HFF-Myc (cell line): ENCODE measurements at regions not wholly inside any gene's neighbourhood (a gene's known extent, or its start where the extent isn't known, plus 50 kb on each side); places are given as distances from the start of the nearest gene placed in this dataset.

Source experiments
- DNase-seq: peaks from one replicate; pipeline ENCODE4 v3.0.0-alpha.2; 2011; ENCODE audit warnings: low read depth; ENCODE audit errors: extremely low read depth
- H3K4me3 ChIP-seq: replicated peaks from 2 replicates; pipeline ENCODE4 v1.5.1; 2011; ENCODE audit warnings: low read depth, mild to moderate bottlenecking, control low read depth, low read length
- TF ChIP-seq, protein P1 (sequence below): IDR thresholded peaks from 2 replicates; pipeline ENCODE4 v1.5.1; 2012; ENCODE audit warnings: mild to moderate bottlenecking, low read depth, low read length, control low read depth; ENCODE audit errors: missing control alignments

DNA sequence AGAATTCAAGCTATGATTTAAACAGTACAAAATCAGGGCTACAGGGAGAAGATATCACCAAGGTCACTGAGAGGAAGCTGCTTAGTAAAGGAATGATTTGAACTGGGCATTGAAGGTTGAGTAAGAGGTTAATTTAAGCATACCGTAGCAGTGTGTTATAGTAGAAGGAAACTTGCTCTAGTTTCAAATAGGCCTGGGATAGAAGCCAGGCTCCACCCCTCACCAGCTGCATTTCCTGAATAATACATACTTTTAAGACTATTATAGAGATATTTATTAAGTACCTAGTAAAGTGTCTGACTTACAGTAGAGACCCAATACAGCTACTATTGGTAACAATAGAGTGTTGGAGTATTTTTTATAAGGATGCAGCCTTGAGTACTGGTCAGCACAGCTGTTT lies 118.0 kb upstream of the GLRA2 start:
- no peak overlapping the region for H3K4me3 ChIP-seq
- TF ChIP-seq, protein P1, sequence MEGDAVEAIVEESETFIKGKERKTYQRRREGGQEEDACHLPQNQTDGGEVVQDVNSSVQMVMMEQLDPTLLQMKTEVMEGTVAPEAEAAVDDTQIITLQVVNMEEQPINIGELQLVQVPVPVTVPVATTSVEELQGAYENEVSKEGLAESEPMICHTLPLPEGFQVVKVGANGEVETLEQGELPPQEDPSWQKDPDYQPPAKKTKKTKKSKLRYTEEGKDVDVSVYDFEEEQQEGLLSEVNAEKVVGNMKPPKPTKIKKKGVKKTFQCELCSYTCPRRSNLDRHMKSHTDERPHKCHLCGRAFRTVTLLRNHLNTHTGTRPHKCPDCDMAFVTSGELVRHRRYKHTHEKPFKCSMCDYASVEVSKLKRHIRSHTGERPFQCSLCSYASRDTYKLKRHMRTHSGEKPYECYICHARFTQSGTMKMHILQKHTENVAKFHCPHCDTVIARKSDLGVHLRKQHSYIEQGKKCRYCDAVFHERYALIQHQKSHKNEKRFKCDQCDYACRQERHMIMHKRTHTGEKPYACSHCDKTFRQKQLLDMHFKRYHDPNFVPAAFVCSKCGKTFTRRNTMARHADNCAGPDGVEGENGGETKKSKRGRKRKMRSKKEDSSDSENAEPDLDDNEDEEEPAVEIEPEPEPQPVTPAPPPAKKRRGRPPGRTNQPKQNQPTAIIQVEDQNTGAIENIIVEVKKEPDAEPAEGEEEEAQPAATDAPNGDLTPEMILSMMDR: no peak
- no peak for DNase-seq

DNA sequence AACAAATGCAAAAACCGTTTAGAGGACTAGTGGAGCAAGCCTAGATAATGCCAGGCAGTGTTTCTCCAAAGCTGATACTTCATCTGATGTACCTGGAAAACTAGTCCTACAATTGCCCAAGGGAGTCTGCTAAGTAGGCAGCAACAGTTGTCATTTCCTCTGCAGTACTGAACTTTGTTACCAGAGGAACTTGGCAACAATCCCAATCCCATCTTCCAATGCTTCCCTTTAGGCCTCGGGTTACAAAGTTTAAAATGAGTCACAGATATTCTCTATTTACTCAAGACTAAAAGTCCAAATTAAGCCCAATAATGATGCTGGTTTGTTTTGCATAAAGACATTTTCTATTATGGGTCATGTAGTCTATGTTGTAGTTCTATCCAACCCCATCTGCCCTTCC lies 120.0 kb upstream of the GLRA2 start:
- TF ChIP-seq, protein P1: no peak
- peak; percentile 14 for DNase-seq
- H3K4me3 ChIP-seq: no peak overlapping the region

DNA sequence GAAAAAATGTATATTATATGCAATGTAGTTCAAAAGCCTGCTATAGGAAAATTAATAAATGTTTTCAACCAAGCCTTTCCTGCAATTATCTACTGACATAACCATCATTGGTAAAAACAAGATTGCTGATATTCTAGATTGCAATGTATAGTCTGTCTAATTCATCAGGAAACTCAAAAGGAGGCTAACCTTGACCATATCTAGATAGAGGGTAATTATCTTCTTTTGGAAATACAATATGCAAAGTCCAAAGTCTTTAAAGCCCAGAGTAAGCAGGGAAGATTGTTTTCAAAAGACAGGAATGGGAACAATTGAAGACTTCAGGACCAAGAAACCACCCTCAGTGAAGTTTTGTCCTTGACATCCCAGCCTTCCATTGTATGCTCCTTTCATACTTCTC lies 123.1 kb upstream of the GLRA2 start:
- TF ChIP-seq, protein P1: no peak
- no peak for DNase-seq
- no peak overlapping the region for H3K4me3 ChIP-seq

DNA sequence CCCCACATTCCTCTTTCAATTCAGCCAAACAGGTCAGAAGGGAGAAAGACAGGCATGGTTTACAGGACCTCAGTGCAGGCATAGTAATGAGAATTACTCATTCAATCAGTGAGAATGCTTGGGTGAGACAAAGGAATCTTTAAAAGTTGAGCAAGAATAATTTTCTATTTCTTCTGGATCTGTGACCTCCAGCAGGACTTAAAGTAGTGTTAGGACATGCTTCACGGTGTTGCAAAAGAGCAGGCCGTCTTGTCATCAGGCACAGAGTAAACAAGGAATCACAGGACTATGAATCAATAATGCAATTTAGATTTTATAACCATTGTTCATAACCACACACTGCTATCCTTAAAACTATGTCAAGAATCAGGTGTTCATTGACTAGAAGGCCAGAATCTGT lies 130.6 kb upstream of the GLRA2 start:
- TF ChIP-seq, protein P1: no peak
- H3K4me3 ChIP-seq: no peak overlapping the region
- DNase-seq: no peak

DNA sequence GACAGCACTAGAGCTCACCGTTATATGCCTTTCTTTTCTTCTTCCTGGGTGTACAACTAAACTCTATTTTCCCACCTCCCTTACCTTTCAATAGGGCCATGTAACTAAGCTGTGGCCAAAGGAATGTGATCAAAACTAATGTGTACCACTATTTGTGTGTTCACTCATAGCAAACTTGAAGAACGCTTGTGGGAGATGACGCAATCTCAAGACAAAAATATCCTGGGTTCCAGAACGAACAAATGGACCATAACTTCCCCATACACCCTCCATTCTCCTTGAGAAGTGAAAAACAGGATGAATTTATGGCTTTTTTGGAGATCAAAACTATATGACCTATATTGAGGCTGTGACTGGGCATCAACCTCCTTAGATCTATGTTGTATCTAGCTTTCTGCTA lies 139.7 kb upstream of the GLRA2 start:
- TF ChIP-seq, protein P1: no peak
- H3K4me3 ChIP-seq: no peak overlapping the region
- no peak for DNase-seq

DNA sequence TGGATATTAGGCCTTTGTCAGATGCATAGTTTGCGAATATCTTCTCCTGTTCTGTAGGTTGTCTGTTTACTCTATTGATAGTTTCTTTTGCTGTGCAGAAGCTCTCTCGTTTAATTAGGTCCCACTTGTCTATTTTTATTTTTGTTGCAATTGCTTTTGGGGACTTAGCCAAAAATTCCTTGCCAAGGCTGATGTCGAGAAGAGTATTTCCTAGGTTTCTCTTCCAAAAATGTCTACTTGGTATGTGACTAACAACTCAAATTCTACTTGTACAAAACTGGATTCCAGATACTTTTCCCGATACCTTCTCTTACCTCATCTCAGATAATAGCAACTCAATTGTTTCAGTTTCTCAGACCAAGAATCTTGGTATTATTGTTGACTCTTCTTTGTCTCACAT lies 142.4 kb upstream of the GLRA2 start:
- no peak for DNase-seq
- TF ChIP-seq, protein P1: no peak

DNA sequence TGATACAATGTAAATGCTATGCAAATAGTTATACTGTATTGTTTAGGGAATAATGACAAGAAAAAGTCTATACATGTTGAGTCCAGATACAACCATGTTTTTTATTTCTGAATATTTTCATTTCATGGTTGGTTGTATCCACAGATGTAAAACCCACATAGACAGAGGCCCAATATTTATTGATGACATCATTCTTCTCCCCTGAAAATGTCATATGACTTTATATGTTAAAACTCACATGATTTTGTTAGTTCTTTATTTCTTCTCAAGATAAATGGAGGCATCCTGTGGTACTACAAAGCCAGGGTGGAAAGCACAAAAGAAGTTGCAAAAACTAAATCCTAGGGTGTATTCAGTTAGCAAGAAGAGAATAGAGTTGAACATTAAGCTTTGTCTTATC lies 149.3 kb upstream of the GLRA2 start:
- TF ChIP-seq, protein P1: no peak
- DNase-seq: no peak
- H3K4me3 ChIP-seq: no peak overlapping the region

More for the DNA sequence above, 142.4 kb upstream of the GLRA2 start:
- H3K4me3 ChIP-seq: no peak overlapping the region
